GM12801 (cell line): ENCODE measurements at regions not wholly inside any gene's neighbourhood (a gene's known extent, or its start where the extent isn't known, plus 50 kb on each side); places are given as distances from the start of the nearest gene placed in this dataset.

Experiments used
- TF ChIP-seq, protein P1 (sequence below): IDR thresholded peaks from one replicate; pipeline ENCODE4 v1.5.1; 2011; ENCODE audit warnings: control low read depth; ENCODE audit not compliant: insufficient read length; ENCODE audit errors: extremely low read depth

DNA sequence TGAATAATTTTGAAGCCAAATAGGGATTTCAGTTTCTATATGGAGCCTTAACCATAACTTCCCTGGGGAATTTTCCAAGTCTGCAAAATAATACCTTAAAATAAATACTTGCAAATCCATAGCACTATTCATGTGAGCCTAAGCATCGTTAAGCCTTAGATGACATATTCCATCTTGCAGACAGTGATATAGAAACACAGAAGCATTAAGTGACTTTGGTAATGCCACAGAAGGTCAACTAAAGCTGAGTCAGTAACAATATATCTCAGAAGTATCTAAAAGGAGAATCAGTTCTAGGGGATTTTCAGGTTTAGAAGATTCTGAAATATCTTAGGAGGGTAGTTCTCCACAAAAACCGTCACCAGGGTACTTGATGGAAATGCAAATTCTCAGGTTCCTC lies 163.4 kb upstream of the COL1A2 start:
- TF ChIP-seq, protein P1, sequence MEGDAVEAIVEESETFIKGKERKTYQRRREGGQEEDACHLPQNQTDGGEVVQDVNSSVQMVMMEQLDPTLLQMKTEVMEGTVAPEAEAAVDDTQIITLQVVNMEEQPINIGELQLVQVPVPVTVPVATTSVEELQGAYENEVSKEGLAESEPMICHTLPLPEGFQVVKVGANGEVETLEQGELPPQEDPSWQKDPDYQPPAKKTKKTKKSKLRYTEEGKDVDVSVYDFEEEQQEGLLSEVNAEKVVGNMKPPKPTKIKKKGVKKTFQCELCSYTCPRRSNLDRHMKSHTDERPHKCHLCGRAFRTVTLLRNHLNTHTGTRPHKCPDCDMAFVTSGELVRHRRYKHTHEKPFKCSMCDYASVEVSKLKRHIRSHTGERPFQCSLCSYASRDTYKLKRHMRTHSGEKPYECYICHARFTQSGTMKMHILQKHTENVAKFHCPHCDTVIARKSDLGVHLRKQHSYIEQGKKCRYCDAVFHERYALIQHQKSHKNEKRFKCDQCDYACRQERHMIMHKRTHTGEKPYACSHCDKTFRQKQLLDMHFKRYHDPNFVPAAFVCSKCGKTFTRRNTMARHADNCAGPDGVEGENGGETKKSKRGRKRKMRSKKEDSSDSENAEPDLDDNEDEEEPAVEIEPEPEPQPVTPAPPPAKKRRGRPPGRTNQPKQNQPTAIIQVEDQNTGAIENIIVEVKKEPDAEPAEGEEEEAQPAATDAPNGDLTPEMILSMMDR: no peak

GRCh38 chr7:94236960-94237359 lies 157.7 kb upstream of the COL1A2 start:
- TF ChIP-seq, protein P1: no peak

- TF ChIP-seq, protein P1: no peak
Observed at GRCh38 chr7:94237417-94237816, 157.3 kb upstream of the COL1A2 start.

DNA sequence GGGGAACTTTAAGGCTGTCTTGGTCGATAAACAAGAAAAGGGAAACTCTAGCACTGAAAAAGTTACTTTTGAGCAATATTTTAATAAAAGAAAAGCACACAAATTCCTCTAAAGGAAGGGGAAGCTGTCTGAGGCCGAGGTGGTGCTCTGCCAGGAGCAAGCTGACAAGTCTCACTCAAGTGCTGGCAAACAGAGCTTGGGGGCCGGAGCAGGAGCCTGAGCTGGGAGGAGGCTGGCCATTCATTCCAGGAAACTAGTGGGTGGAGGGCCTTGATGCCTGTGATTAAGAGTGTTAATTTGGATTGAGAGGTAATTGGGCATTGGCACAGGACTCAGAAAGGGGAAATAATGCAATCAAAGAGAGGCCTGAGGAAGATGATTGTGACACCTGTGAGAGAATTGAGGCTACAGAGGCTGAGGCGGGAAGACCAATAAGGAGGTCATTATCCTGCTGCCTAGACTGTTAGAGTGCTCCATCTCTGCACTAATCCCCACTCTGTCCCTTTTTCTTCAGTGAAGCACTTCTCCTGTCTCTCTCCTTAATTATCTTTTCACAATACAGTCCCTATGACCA lies 154.9 kb upstream of the COL1A2 start:
- TF ChIP-seq, protein P1: no peak

- TF ChIP-seq, protein P1: no peak
Observed at GRCh38 chr7:94240902-94241301, 153.8 kb upstream of the COL1A2 start.

DNA sequence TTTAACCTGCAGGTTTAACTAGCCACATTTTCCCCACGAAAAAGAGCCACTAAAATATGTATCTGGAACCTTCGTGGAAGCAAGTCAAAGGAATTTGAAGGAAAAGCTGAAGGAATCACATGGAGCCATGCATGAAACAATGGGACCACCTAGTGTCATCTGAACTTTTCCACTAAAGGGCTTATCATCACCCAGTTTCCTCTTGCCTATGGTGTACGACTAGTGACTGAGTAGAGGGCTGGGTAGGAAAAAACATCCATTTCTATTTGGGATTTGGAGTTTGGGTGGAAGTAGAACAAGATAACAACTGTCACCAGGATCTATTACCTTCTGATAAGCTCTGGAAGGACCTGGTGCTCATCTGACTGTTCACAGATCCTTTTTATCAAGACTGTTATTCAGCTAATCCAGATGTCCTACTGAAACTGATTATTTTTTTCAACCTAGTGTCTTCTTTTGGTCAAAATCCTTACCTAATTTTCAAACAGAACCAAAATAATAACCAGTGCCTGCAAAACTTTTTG lies 153.2 kb upstream of the COL1A2 start:
- TF ChIP-seq, protein P1: no peak

GRCh38 chr7:94243066-94243711 lies 151.5 kb upstream of the COL1A2 start:
- TF ChIP-seq, protein P1: no peak
